NOMO-1 treated with DMSO at 0.1 percent for 48 hours (cell line): ENCODE measurements at regions not wholly inside any gene's neighbourhood (a gene's known extent, or its start where the extent isn't known, plus 50 kb on each side); places are given as distances from the start of the nearest gene placed in this dataset.
"Not testable (repeated sequence)": the region's sequence is repeated elsewhere in the genome, so short reads cannot be mapped to it uniquely, and the experiment has no call there.

Experiments
- DNase-seq: peaks from one replicate; lab custom pipeline; 2025; ENCODE audit not compliant: unreplicated experiment; lab: John Stamatoyannopoulos, UW

- DNase-seq, result no peak
These were observed 259.7 kb downstream of the MTERF1 start for GRCh38 chr7:91620827-91621226.

- DNase-seq, result not testable (repeated sequence)
These were observed 253.2 kb downstream of the MTERF1 start for GRCh38 chr7:91627324-91627723.

DNA sequence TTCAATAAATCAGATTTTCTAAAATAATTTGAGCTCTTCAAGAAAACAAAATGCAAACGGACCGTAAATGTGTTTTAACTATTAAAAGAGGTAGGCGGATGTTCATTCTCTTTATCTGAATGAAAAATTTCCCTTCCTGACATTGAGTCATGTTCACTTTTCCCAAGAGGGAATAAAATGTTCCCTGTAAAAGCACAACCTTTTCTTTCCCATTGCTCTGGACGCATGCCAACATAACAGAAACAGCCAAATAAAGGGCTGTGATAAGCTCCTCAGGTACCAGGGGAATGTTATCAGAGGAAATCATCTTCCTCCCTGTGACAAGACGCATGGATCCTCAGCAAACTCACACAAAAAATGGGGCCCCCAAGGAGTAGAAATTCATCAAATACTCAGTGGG, 251.8 kb downstream of the MTERF1 start:
- DNase-seq, result no peak

- no peak for DNase-seq
These were observed 249.7 kb downstream of the MTERF1 start for GRCh38 chr7:91630581-91631380.

GRCh38 chr7:91632234-91632940, 248.1 kb downstream of the MTERF1 start:
- no peak for DNase-seq

- no peak for DNase-seq
These were observed 247.5 kb downstream of the MTERF1 start for GRCh38 chr7:91633013-91633441.

DNA sequence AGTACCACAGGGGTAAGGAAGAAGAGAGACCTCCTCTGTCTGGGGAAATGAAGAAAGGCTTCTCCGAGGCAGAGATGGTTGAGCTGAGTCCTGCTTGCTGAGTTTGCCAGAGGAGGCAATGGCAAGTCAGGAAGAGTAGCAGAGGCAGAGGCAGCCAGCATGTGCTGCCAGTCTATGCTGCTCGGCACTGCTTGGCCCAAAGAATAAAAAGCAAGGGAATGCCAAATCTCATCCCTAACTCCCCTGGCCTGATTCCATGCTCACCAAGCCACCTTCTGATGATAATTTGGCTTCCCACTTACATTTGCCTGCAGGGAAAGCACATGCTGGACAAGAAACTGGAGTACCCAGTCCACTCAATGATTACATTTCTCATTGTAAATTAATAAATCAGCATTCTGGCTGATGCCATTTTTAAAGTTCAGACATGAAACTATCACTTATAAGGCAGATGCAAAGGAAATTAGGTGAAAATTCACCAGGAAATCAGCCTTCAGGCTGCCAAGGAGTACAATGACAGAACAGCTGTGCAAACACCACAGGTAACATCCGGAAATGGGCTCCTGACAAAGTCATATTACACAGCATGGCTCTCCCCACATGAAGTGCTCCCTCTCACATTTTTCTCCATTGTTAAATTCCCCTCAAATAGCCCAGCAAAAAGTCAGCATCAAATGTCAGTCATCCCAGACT, 245.9 kb downstream of the MTERF1 start:
- DNase-seq, result no peak

- peak; percentile 79 for DNase-seq
These were observed 244.3 kb downstream of the MTERF1 start for GRCh38 chr7:91636129-91636724.

GRCh38 chr7:91636728-91637127, 243.8 kb downstream of the MTERF1 start:
- DNase-seq, result no peak

DNA sequence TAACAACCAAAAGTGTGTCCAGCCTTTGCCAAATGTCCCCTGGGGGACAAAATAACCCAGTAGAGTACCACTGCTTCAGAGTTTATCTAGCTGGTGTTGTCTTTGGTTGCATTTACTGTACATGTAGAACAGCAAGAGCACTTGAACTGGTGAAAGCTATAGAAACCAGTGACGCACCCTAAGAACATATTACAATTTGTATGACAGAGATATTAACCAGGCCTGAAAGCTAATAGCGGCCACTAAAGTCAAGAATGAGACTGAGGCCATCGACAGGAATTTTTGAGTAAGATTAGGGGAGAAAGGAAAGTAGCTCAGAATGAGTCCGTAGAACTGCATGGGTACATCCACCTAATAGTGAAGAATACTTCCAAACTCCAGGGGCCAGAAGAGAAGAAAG, 236.2 kb downstream of the MTERF1 start:
- no peak for DNase-seq

DNA sequence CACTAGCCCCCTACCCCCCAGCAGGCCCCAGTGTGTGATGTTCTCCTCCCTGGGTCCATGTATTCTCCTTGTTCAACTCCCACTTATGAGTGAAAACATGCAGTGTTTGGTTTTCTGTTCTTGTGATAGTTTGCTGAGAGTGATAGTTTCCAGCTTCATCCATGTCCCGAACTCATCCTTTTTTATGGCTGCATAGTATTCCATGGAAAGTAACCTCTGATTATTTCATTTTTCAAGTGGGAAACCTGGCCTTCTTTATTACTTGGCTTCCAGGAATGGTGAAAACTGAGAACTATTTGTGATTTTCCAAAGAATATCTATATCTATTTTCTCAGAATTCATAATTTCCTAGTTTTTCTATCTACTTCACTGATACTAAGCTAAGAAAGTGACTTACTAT, 235.0 kb downstream of the MTERF1 start:
- no peak for DNase-seq

- DNase-seq, result no peak
These were observed 228.5 kb downstream of the MTERF1 start for GRCh38 chr7:91651986-91652385.

DNA sequence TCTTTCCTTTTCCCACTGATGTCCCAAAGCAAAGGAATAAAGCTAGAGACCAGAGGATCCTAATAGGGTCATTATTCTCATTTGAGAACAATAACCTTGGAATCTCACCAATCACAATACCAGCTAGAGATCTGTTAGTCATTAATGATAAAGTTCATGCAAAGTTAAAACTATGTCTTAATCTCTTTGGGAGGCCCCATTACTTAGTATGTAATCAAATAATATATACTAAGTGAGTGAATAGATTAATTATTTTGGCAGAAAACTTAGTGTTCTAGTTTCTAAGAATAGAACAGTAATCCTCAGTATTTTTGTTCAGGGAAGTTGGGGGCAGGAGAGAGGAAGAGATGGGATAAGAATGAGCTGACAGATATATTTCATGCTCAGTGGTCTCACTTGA, 227.2 kb downstream of the MTERF1 start:
- DNase-seq, result no peak

- no peak for DNase-seq
These were observed 224.8 kb downstream of the MTERF1 start for GRCh38 chr7:91655656-91656055.

- no peak for DNase-seq
These were observed 223.7 kb downstream of the MTERF1 start for GRCh38 chr7:91656541-91657482.

DNA sequence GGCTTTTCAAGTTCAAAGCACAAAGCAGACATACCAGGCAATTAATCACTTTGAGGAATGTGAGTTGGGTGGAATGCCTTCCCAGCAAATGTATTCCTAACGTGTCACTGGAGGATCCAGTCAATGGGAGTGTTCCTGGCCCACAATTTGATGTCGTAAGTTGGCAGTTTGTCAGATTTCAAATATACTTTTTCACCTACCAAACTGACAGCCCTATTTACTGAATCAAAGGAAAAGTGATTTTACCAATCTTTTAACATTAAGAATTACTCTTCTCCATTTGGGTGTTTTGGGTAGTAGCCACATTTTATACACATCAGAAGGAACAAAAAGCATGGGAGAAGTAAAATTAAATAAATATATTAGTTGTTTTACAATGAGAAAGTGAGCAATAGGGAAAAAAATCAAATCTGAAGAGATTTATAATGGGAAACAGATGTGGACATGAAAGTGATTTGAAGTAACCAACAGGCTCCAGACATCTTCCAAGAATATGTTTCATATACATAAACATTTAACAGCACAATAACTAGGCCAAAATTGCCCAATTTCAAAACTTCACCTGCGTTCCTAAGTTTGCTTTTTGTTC, 222.9 kb downstream of the MTERF1 start:
- no peak for DNase-seq

- DNase-seq, result no peak
These were observed 221.4 kb downstream of the MTERF1 start for GRCh38 chr7:91659096-91659495.

DNA sequence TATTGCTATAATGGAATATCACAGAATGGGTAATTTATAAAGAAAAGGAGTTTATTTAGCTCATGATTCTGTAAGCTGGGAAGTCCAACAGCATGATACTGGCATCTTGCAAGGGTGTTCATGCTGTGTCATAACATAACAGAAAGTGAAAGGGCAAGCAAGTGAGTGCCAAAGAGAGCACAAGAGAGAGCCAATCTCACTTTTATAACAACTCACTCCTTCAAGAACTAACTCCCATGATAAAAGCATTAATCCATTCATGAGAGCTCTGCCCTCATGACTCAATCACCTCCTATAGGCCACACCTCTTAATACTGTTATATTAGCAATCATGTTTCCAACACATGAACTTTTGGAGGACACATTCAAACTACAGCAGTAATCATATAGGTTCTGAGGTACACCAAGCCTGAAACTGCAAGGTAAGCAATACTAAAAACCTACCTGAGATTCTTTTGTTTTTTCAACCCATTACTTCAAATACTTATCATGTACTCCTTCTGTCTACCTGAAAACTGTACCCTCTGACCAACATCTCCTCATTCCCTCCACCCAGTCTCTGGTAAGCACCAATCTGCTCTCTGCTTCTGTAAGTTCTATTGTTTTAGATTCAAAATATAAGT, 219.7 kb downstream of the MTERF1 start:
- DNase-seq, result no peak

DNA sequence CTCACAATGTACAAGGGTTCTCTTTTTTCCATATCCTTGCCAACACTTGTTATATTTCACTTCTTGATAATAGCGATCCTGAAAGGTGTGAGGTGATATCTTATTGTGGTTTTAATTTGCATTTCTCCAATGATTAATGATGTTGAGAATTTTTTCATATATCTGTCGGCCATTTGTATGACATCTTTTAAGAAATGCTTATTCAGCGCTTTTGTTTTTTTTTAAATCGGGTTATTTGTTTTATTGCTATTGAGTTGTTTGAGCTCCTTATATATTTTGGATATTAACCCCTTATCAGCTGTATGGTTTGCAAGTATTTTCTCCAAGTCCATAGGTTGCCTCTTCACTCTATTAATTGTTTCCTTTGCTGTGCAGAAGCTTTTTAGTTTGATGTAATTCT, 218.8 kb downstream of the MTERF1 start:
- DNase-seq, result no peak

DNA sequence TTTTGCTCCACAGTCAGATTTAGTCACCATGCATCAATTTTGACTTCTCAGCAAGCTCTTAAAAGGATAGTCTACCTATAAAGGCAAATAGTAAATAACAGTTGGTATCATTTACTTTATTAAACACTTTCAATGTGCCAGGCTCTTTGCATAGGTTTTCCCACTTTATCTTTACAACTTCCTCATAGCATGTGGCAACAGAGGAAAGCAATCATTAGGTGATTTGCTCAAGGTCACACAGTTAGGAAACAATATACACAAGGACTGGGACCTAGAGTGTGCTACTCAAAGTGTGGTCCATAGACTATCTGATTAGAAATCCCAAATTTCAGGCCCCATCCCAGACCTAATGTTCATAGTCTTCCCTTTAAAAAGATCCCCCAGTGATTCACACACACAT, 212.3 kb downstream of the MTERF1 start:
- peak; percentile 48 for DNase-seq
